Liver (tissue), 8 donors: ENCODE measurements at regions not wholly inside any gene's neighbourhood (a gene's known extent, or its start where the extent isn't known, plus 50 kb on each side); places are given as distances from the start of the nearest gene placed in this dataset.

Experiments
- DNase-seq: peaks from one replicate; pipeline ENCODE4 v3.0.0-alpha.2; 2017; ENCODE audit warnings: low spot score
- H3K27ac ChIP-seq, 2 donors: one replicate each; pipeline ENCODE4 v1.7.0; 2013; ENCODE audit warnings: inconsistent platforms in 2 of 2, low read length in 2 of 2, control low read depth in 1 of 2, low read depth in 1 of 2, mild to moderate bottlenecking in 1 of 2
- H3K27me3 ChIP-seq, 4 donors: one replicate each; pipeline versions ENCODE4 v1.6.1 to v1.7.0; 2013; ENCODE audit warnings: low read length in 3 of 4, inconsistent platforms in 1 of 4, mild to moderate bottlenecking in 1 of 4, moderate library complexity in 1 of 4; ENCODE audit not compliant: control insufficient read depth in 4 of 4, insufficient read depth in 4 of 4
- H3K36me3 ChIP-seq, 4 donors: one replicate each; pipeline versions ENCODE4 v1.6.1 to v1.7.0; 2013; ENCODE audit warnings: low read length in 3 of 4, mild to moderate bottlenecking in 3 of 4, low read depth in 1 of 4, moderate library complexity in 1 of 4; ENCODE audit not compliant: control insufficient read depth in 4 of 4, insufficient read depth in 3 of 4
- H3K4me1 ChIP-seq, 4 donors: one replicate each; pipeline versions ENCODE4 v1.6.1 to v1.7.0; 2013; ENCODE audit warnings: low read length in 3 of 4, mild to moderate bottlenecking in 3 of 4, moderate library complexity in 1 of 4; ENCODE audit not compliant: control insufficient read depth in 4 of 4, insufficient read depth in 4 of 4
- H3K4me3 ChIP-seq, 3 donors: one replicate each; pipeline versions ENCODE4 v1.6.1 to v1.7.0; 2013; ENCODE audit warnings: low read length in 3 of 3, control low read depth in 1 of 3, low read depth in 1 of 3, mild to moderate bottlenecking in 1 of 3
- H3K9ac ChIP-seq, 2 donors: one replicate each; pipeline ENCODE4 v1.7.0; 2013; ENCODE audit warnings: low read length in 2 of 2, mild to moderate bottlenecking in 2 of 2, moderate library complexity in 2 of 2, control low read depth in 1 of 2, low read depth in 1 of 2
- H3K9me3 ChIP-seq, 4 donors: one replicate each; pipeline versions ENCODE4 v1.6.1 to v1.7.0; 2013; ENCODE audit warnings: low read length in 3 of 4; ENCODE audit not compliant: control insufficient read depth in 4 of 4
- ATF3 ChIP-seq: IDR thresholded peaks from 2 replicates; pipeline ENCODE4 v1.6.1; 2016; ENCODE audit warnings: antibody characterized with exemption
- EGR1 ChIP-seq, 2 donors: IDR thresholded peaks; 2 replicates each; pipeline ENCODE4 v1.6.1; 2016 to 2018; ENCODE audit warnings: antibody characterized with exemption in 2 of 2, low read depth in 2 of 2
- FOXA1 ChIP-seq: IDR thresholded peaks from 2 replicates; pipeline ENCODE4 v1.6.1; 2016; ENCODE audit warnings: antibody characterized with exemption
- FOXA2 ChIP-seq: IDR thresholded peaks from 2 replicates; pipeline ENCODE4 v1.6.1; 2016; ENCODE audit warnings: antibody characterized with exemption
- GABPA ChIP-seq, 2 donors: IDR thresholded peaks in 1 of 2; conservative IDR thresholded peaks in 1 of 2; 2 replicates each; pipeline ENCODE4 v1.6.1; 2016; ENCODE audit warnings: antibody characterized with exemption in 2 of 2, mild to moderate bottlenecking in 1 of 2, moderate library complexity in 1 of 2
- HNF4A ChIP-seq, 2 donors: conservative IDR thresholded peaks; 2 replicates each; pipeline ENCODE4 v1.6.1; 2016; ENCODE audit warnings: antibody characterized with exemption in 2 of 2, mild to moderate bottlenecking in 2 of 2
- HNF4G ChIP-seq: IDR thresholded peaks from 2 replicates; pipeline ENCODE4 v1.6.1; 2016; ENCODE audit warnings: antibody characterized with exemption
- JUND ChIP-seq, 2 donors: IDR thresholded peaks; 2 replicates each; pipeline ENCODE4 v1.6.1; 2016; ENCODE audit warnings: antibody characterized with exemption in 2 of 2
- MAX ChIP-seq: IDR thresholded peaks from 2 replicates; pipeline ENCODE4 v1.6.1; 2016; ENCODE audit warnings: antibody characterized with exemption
- NR2F2 ChIP-seq: IDR thresholded peaks from 2 replicates; pipeline ENCODE4 v1.6.1; 2016; ENCODE audit warnings: antibody characterized with exemption
- RAD21 ChIP-seq, 2 donors: IDR thresholded peaks; 2 replicates each; pipeline ENCODE4 v1.6.1; 2016; ENCODE audit warnings: antibody characterized with exemption in 2 of 2, mild to moderate bottlenecking in 2 of 2
- RXRA ChIP-seq, 2 donors: IDR thresholded peaks; 2 replicates each; pipeline ENCODE4 v1.6.1; 2017 to 2018; ENCODE audit warnings: antibody characterized with exemption in 2 of 2, mild to moderate bottlenecking in 1 of 2
- SP1 ChIP-seq: IDR thresholded peaks from 2 replicates; pipeline ENCODE4 v1.6.1; 2018; ENCODE audit warnings: antibody characterized with exemption, mild to moderate bottlenecking
- TAF1 ChIP-seq: conservative IDR thresholded peaks from 2 replicates; pipeline ENCODE4 v1.6.1; 2016; ENCODE audit warnings: antibody characterized with exemption, mild to moderate bottlenecking
- YY1 ChIP-seq: IDR thresholded peaks from 2 replicates; pipeline ENCODE4 v1.6.1; 2016; ENCODE audit warnings: antibody characterized with exemption, mild to moderate bottlenecking
- ZBTB33 ChIP-seq: IDR thresholded peaks from 2 replicates; pipeline ENCODE4 v1.6.1; 2016; ENCODE audit warnings: antibody characterized with exemption
- WGBS: extraction: QIAGEN DNeasy Blood & Tissue Kit; methylation state at CpG from one replicate; pipeline ENCODE4 v1.1.7; 2013; 5-methylcytosine and 5-hydroxymethylcytosine counted together
- TF ChIP-seq, protein P1 (sequence below): fragments of 150-350 bp; IDR thresholded peaks from 2 replicates; pipeline ENCODE4 v1.5.1; 2017; ENCODE audit warnings: improper control_type of control experiment, low read depth, low read length; ENCODE audit not compliant: missing input control
- TF ChIP-seq, protein P2 (sequence below): IDR thresholded peaks from 2 replicates; pipeline ENCODE4 v1.6.1; 2016; ENCODE audit warnings: antibody characterized with exemption, mild to moderate bottlenecking
- donor health status: healthy.
- donor health status: healthy.
- donor health status: healthy.
- donor health status: healthy.
- donor health status: healthy.

DNA sequence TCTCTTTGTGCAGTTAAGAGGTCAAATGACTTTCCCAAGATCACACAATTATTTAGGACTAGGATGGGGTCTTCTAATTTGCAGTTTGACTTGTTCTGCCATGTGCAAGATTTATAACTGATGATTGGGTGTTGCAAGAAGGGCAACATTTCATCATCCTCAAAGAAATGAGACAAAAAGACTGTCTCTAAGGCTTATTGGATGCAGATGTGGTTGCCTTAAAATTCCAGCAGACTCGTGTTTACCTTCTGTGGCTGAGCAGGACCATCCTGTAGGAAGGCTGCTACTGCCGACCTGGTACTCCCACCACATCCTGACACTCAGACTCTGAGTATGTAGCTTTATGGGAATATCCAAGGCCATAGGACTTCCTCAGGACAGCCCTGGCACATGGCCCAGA is 99.9 kb upstream of the SGIP1 start:
- no peak overlapping the region for H3K9ac ChIP-seq

More for the DNA sequence above, 99.9 kb upstream of the SGIP1 start:
- no peak overlapping the region for H3K27ac ChIP-seq
- TF ChIP-seq YY1 = no peak
- no peak for TF ChIP-seq FOXA1
- TF ChIP-seq FOXA2 = no peak
- TF ChIP-seq TAF1 = no peak
- TF ChIP-seq SP1 = no peak
- no peak for TF ChIP-seq RXRA (IDR thresholded peaks at IDR 0.05)
- TF ChIP-seq EGR1 (IDR thresholded peaks at IDR 0.05; ENCODE audit: low read depth in 2 of 2) = no peak
- no peak for TF ChIP-seq MAX
- TF ChIP-seq HNF4A (conservative IDR thresholded peaks at IDR 0.05) = no peak
- no peak for TF ChIP-seq RAD21 (IDR thresholded peaks at IDR 0.05)
- no peak for TF ChIP-seq HNF4G
- no peak for TF ChIP-seq ZBTB33
- TF ChIP-seq ATF3 = no peak
- no peak for TF ChIP-seq JUND (IDR thresholded peaks at IDR 0.05)
- TF ChIP-seq, protein P1, sequence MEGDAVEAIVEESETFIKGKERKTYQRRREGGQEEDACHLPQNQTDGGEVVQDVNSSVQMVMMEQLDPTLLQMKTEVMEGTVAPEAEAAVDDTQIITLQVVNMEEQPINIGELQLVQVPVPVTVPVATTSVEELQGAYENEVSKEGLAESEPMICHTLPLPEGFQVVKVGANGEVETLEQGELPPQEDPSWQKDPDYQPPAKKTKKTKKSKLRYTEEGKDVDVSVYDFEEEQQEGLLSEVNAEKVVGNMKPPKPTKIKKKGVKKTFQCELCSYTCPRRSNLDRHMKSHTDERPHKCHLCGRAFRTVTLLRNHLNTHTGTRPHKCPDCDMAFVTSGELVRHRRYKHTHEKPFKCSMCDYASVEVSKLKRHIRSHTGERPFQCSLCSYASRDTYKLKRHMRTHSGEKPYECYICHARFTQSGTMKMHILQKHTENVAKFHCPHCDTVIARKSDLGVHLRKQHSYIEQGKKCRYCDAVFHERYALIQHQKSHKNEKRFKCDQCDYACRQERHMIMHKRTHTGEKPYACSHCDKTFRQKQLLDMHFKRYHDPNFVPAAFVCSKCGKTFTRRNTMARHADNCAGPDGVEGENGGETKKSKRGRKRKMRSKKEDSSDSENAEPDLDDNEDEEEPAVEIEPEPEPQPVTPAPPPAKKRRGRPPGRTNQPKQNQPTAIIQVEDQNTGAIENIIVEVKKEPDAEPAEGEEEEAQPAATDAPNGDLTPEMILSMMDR = no peak
- TF ChIP-seq GABPA (IDR thresholded peaks at IDR 0.05 in 1 of 2, conservative IDR thresholded peaks at IDR 0.05 in 1 of 2) = no peak
- TF ChIP-seq, protein P2, sequence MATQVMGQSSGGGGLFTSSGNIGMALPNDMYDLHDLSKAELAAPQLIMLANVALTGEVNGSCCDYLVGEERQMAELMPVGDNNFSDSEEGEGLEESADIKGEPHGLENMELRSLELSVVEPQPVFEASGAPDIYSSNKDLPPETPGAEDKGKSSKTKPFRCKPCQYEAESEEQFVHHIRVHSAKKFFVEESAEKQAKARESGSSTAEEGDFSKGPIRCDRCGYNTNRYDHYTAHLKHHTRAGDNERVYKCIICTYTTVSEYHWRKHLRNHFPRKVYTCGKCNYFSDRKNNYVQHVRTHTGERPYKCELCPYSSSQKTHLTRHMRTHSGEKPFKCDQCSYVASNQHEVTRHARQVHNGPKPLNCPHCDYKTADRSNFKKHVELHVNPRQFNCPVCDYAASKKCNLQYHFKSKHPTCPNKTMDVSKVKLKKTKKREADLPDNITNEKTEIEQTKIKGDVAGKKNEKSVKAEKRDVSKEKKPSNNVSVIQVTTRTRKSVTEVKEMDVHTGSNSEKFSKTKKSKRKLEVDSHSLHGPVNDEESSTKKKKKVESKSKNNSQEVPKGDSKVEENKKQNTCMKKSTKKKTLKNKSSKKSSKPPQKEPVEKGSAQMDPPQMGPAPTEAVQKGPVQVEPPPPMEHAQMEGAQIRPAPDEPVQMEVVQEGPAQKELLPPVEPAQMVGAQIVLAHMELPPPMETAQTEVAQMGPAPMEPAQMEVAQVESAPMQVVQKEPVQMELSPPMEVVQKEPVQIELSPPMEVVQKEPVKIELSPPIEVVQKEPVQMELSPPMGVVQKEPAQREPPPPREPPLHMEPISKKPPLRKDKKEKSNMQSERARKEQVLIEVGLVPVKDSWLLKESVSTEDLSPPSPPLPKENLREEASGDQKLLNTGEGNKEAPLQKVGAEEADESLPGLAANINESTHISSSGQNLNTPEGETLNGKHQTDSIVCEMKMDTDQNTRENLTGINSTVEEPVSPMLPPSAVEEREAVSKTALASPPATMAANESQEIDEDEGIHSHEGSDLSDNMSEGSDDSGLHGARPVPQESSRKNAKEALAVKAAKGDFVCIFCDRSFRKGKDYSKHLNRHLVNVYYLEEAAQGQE = no peak
- TF ChIP-seq NR2F2 = no peak
- H3K27me3 ChIP-seq = no peaks in the 10 kb centered on the region
- WGBS = 87% methylated on average over 2 of the region's 2 CpGs
- no peak for DNase-seq
- H3K4me1 ChIP-seq = no peaks in the 10 kb centered on the region
- H3K9me3 ChIP-seq = peaks cover 0 to 2% (median 0%) of the 10 kb centered on the region in 4 donors
- no peaks in the 10 kb centered on the region for H3K36me3 ChIP-seq
- H3K4me3 ChIP-seq = no peak overlapping the region
